Embryonic facial prominence (tissue), 1 donor: ENCODE measurements at regions not wholly inside any gene's neighbourhood (a gene's known extent, or its start where the extent isn't known, plus 50 kb on each side); places are given as distances from the start of the nearest gene placed in this dataset.
"Not testable (repeated sequence)": the region's sequence is repeated elsewhere in the genome, so short reads cannot be mapped to it uniquely, and the experiment has no call there.

Experiments used
- DNase-seq: peaks from one replicate; pipeline ENCODE4 v3.0.0-alpha.2; 2016; ENCODE audit errors: extremely low spot score

DNA sequence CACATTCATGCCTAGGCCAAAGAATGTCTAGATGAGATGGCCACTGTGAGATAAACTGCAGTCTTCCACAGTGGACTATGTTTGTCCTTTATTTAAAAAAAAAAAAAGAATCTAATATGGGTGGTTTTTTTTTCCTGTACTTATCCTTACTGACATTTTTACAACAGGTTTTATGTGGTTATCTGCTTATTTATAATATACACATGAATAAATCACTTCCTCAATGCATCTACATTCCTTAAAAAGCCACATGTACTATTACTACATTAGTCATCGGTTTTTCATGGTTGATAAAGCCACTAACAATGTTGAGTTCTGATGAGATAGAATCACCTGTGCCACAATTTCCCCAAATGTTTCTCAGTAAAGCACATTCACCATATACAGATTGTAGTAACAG lies 341.3 kb upstream of the THBS1 start:
- no peak for DNase-seq

DNA sequence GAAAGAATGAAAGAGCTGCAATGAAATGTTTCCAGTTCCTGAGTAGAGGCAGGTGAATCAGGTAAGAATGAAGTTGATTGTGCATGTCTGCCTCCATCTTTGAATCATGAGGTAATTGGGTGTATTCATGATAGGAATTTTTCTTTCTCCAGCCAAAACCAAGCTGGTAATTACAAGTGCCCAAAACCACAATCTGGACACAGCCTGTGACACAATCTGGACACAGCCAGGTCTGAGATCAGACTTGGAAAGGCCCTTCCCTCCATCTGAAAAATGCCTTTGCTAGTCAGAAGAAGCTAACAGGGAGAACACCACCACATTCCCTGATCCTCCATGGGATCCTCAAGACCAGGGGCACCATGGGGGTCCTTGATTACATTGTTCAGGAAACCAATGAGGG lies 338.5 kb upstream of the THBS1 start:
- DNase-seq = no peak

DNA sequence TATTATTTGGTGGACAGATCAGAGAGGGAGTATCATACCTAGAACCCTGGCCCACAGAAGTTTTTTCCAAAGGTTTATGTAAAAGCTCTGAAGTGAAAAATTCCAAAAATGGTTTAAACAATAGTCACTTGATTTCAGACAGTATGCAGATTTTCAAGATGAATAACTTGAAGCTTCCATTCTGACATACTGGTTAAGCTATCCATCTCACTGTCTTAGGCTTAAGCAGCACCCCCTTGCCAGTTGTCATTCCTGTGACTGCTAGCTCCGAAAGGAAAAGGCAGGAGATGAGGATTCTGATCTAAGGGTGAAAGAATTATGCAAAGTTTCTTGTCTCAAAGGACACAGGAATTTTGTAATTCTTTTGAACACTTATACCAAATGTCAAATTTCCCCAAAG lies 337.5 kb upstream of the THBS1 start:
- no peak for DNase-seq

DNA sequence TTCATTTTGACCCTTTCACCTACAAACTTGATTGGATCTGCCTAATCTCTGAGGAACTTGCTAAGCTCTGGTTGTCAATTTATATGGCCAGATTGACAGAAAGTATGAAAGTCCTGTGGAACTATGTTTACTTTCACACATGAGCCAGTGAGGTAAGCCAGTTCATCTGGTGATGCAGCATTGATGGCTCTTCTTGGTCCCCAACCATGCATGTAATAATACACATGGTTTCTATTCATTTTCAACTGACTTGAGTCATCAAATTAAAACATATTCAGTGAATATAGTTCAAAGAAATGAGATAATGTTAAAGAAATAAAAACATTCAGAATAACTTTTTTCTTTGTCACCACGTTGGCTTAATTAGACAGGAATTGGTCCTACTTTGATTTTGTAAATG lies 336.1 kb upstream of the THBS1 start:
- DNase-seq = no peak

DNA sequence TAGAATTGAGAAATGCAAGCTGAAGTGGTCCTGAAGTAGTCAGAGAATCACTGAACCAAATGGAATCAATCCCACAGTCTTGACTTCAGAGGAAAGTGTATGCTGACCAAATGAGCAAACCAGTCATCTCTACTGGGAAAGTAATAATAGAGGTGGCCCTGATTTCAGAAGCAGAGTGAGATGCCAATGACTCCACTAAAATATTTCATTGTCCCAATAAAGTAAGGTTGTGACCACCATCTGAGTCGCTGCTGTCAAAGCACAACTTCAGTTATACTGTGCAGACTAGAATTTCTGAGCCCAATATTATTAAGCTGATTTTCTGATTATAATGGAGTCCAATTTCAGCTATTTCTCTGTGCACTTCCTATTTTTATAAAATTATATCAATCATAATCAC lies 334.4 kb upstream of the THBS1 start:
- DNase-seq = no peak

DNA sequence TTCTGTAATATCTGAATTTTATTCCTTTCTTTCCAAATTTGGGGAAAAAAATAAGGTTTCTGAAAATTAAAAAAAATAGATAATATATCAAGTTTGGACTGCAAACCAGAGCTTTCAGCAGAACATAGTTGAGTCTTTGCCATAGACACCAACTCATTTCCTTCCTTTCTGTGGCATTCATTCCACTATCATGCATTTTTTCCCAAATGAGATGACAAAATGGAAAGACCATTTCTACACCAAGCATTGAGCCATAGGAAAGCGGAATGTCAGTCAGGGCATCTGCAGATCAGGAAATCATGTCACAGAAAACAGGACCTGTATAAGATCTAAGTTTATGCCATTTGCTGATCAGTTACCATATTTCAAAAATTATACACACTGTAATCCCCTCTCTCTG lies 333.3 kb upstream of the THBS1 start:
- DNase-seq = no peak

DNA sequence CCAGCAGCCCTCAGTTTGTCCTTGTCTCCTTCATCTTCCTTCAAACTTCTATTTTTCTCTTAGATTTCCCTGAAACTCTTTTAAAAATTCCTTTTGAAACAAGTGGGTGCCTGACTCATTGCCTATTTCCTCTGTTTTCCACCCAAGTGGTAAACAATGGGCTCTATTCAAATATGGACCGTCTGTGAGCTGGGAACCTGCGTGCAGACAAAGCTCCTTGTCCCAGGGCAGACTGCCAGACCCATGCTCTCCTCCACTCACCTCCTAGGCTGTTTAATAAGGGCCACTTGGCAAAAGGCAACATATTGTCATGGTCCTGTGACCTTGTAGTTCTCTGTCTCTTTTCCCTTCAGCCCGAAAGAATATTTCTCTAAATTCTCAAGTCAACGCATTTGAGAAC lies 332.7 kb upstream of the THBS1 start:
- DNase-seq = no peak

DNA sequence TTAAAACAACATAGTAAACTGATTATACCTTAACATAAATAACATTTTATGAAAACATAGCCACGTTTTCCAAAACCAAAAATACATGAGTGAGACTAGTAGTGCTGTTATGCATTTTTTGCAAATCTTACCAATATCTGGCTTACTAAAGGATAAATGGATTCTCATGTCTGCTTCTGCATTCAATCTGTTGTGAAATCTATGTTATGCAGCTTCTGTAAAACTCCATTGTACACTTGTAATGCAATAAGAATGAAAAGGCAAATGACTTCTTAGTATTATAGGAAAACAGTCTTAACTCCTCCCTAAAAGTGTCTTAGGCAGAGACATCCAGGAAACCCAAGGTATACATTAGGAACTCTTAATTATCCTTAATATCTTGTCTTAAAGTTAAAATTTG lies 330.9 kb upstream of the THBS1 start:
- no peak for DNase-seq

DNA sequence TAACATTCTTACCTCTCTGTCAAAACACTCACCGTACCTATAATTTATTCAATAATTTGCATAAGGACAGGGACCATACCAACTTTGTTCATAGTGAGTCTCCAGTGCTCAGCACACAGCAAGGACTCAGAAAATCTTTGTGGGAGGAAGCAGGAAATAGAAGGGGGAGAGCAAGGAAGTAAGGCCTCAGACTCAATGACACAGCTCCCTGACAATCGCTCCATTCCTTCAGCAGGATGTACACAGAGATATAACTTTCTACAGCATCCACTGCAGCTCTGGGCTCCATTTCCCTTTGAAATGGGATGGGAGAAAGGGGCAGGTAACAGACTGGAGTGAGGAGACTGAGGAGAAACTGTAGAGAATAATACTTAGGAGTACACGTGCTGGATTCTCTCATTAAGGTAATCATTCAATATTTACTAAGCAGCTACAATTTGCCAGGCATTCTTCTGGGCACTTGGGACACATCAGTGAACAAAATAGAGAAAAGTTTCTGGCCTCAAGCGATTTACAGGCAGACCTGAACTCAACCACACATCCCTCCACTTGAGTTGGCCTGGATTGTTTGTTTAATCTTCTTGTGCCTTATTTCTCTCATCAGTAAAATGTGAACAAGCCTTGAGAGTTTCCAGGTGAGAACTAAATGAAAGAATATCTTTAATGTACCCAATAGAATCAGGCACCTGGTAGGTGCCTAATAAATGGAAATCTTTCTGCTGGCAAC lies 330.3 kb upstream of the THBS1 start:
- no peak for DNase-seq

DNA sequence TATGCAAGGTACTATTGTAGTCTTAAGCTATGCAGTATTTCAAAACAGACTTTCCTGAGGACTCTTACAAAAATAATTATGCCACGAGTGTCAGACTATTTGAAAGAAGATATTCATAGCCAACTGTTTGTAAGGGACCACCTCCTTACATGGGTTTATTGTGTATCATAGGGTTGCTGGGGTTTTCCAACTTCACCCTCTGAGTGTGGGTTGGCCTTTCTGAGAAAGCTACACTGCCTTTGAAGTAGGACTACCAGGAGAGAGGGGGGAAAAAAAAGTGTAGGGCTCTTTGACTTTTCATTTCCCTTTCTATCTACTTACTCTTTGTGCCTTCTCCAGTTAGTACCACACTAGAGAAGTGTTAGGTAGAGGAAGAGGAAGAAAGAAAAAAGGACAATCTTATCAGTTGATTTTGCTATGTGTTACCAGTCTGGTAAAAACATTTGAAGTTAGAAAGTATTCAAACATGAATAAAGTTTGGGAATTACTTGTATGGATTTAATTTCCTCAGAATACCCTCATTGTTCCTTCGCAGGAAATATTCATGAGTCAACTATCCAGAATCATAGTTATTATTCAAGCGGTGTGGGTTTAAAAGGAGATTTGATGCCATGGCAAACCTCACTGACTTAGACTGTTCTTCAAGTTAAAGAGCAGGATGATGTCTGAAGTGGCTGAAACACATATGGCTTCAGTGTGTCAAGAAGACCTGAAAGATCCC lies 329.3 kb upstream of the THBS1 start:
- DNase-seq = no peak

DNA sequence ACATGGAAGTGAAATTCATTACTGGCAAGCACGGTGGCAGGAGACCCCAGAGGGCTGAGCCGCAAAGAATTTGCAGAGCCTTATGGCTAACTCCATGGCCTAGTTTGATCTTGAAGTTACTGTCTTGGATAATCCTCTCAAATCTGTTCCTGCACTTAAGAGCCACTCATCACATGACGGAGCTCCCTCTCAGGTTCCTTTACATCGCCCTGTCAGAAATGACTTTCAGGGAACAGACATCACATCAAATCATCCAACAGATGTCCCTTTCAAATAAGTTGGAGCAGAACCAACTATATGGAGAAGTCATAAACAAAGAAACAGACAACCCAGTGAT lies 328.8 kb upstream of the THBS1 start:
- no peak for DNase-seq

DNA sequence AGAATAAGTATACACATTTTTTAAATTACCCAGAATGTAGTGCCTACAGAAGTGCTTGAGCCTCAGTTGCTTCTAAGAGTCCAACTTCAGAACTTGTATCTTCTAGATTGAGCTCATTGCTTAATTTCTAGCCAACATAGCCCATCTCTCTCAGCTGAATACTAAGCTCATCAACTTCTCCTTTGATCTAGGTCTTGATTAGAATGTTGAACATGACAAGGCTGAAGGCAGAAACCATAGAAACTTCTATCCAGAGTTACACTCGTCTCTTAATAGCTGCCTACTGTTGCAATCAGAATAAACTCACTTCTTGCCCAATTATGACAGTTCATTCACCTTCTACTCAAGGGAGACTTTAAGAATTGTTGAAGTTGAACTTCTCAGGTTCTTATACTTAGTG lies 327.3 kb upstream of the THBS1 start:
- DNase-seq = no peak

DNA sequence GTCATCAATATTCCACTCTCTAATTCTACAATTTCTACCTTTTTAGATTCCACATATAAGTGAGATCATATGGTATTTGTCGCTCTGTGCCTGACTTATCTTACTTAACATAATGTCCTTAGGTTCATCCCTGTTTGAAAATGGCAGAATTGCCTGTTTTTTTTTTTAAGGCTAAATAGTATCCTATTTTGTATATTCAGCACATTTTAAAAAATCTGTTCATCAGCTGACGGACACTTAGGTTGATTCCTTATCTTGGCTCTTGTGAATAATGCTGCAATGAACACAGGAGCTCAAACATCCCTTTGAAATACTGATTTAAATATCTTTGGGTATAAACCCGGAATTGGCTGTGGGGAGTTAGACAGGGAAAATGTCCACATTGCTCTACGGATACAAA lies 326.7 kb upstream of the THBS1 start:
- no peak for DNase-seq

DNA sequence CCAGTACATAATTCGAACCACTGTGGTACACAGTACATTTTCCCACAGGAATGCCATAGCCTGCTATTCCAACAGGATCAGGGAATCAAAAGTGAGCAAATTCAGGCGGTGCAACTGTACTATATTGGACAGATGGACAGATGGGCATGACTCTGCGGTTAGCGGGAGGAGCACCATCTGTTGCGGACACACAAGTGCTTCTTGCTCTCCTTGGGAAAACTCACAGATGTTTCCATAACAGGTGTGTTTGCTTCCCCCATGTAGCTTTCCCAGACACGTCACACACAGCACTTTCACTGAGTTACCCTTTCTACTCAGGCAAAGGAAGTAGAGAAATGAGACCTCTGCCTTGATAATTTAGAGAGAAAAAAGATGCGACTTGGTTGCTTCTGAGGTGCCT lies 325.1 kb upstream of the THBS1 start:
- no peak for DNase-seq

DNA sequence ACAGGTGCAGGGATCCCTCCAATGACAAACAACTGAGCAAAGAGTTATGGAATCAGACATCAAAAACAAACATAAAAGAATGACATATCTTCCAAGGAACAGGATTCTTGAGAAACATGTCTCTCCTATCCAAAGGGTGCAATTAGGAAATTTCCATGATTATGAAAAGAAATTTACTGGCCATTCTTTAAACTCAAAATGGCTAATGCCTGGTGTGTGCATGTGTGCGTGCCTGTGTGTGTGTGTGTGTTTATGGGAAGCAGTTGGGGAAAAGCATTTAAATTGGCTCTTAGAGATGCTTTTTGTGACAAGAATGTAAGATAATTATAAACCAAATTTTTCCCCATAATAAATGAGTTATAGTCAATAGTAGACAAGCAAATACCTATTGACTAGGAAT lies 320.5 kb upstream of the THBS1 start:
- DNase-seq = no peak

DNA sequence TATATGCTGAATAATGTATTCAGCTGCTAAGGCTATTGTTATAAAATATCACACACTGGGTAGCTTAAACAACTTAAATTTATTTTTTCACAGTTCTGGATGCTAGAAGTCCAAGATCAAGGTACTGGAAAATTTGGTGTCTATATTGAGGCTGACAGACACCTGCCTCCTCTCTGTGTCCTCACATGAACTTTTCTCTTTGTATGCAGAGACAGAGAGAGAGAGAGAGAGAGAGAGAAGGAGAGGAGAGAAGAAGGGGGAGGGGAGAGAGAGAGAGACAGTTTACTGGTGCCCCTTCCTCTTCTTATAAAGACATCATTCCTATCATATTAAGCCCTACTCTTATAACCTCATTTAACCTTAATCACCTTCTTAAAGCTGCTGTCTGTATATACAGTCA lies 320.1 kb upstream of the THBS1 start:
- DNase-seq = no peak

DNA sequence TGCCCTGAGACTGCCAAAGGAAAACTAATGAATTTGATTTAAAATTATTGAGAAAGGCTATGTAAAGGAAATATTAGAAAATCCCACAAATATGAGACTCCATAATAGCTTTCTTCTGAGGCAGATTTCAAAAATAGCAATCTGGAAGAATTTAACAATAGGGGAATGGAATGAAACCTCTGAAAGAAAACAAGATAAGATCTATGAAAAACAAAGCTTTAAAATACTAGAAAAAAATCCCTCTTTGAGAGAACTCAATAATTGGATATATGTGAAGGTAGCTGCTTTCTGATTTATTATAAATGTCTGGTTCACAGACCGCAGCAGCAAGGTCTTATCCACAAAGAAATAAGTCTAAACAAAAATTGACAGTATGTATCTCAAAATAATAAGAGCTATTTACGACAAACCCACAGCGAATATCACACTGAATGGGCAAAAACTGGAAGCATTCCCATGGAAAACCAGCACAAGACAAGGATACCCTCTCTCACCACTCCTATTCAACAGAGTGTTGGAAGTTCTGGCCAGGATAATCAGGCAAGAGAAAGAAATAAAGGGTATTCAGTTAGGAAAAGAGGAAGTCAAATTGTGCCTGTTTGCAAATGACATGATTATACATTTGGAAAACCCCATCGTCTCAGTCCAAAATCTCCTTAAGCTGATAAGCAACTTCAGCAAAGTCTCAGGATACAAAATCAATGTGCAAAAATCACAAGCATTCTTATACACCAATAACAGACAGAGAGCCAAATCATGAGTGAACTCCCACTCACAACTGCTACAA lies 319.3 kb upstream of the THBS1 start:
- not testable (repeated sequence) for DNase-seq

DNA sequence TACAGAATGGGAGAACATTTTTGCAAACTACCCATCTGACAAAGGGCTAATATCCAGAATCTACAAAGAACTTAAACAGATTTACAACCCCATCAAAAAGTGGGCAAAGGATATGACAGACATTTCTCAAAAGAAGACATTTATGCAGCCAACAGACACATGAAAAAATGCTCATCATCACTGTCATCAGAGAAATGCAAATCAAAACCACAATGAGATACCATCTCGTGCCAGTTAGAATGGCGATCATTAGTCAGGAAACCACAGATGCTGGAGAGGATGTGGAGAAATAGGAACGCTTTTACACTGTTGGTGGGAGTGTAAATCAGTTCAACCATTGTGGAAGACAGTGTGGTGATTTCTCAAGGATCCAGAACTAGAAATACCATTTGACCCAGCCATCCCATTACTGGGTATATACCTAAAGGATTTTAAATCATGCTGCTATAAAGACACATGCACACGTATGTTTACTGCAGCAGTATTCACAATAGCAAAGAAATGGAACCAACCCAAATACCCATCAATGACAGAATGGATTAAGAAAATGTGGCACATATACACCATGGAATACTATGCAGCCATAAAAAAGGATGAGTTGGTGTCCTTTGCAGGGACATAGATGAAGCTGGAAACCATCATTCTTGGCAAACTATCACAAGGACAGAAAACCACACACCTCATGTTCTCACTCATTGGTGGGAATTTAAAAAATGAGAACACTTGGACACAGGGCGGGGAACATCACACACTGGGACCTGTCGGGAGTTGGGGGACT lies 317.7 kb upstream of the THBS1 start:
- DNase-seq = not testable (repeated sequence)

DNA sequence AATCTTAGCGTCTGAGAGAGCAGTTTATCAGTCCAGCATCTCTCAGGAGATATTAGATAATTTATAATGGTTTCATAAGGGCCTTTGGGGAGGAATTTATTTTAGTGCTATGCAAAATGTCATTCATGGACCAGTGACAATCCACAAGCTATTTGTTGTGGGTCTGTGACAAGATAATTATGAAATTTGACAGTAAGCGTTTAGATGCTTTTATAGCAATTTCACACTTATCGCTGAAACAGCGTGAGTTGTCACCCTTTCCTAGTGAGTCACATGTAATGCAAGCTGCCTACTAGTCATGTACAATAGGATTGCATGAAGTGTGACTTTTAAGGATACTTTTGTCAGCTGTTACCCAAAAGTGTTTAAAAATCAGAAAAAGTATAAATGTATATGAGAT lies 315.6 kb upstream of the THBS1 start:
- DNase-seq = no peak

DNA sequence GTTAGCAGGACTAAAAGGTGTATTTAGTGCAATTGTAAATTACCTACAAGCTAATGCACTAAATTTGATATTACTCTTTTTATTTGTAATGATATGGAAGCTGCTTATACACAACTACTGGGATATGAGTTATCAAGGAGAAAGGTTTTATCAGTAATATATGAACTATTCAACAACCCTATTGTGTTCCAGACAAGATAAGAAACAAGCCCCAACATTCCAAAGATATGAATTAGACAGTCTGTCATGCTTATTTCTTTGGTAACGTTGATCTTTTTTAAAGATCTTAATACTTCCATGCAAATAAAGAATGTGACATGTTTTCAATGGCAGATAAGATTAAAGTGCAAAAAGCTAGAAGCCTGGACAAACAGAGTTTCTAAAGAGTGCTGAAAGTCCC lies 314.0 kb upstream of the THBS1 start:
- no peak for DNase-seq

DNA sequence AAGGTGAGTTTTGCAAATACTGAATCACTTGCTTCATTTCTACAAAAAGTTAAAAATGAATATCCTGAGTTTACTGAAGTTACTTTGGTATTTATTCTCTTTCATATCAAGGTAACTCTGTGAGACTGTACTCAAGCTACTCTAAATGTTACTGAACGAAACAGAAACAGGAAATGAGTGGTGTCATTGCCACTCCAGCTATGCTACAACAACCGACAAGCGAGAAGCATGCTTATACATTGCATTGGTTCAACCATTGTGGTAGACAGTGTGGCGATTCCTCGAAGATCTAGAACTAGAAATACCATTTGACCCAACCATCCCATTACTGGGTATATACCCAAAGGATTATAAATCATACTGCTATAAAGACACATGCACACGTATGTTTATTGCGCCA lies 313.2 kb upstream of the THBS1 start:
- DNase-seq = no peak

DNA sequence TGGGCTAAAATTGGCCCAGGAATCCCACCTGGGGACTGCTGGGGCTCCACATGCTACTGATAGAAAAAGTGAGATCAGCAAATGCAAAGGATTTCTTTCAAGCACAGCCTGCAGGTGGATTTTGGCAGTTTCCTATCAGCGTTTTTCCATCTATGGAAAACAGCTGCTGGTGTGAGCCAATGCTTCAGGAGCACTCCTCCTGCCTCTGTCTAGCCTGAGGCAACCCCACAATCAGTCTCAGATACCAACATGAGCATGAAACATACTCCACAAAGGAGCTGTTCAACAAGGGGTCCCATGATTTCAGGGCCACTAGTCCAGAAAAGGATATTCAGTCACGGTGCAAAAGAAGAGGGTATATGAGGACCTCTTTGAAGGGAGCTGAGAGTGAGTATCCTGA lies 311.5 kb upstream of the THBS1 start:
- no peak for DNase-seq
